RWPE1 (cell line): ENCODE measurements at regions not wholly inside any gene's neighbourhood (a gene's known extent, or its start where the extent isn't known, plus 50 kb on each side); places are given as distances from the start of the nearest gene placed in this dataset.
A peak's percentile ranks its signal among the peaks of the same experiment; 100 is the strongest.

Source experiments
- CTCF ChIA-PET: fragments of 350-600 bp; sonication (Branson Sonifier 250); formaldehyde crosslinking; extraction: SDS; loops from one replicate; lab custom pipeline; 2021; lab: Yijun Ruan, JAX
- POLR2A ChIA-PET: fragments of 400-600 bp; formaldehyde crosslinking; extraction: SDS; loops from one replicate; lab custom pipeline; 2020; ENCODE audit warnings: antibody characterized with exemption; ENCODE audit not compliant: low non-redundant PET; lab: Yijun Ruan, JAX
- DNase-seq: peaks from one replicate; pipeline ENCODE4 v3.0.0; 2012; ENCODE audit warnings: low spot score
- H3K27ac ChIP-seq: fragments of 450-650 bp; 2 replicates; pipeline ENCODE4 v1.5.1; 2017
- TF ChIP-seq, protein P1 (sequence below): fragments of 450-650 bp; conservative IDR thresholded peaks from 2 replicates; pipeline ENCODE4 v1.5.1; 2017; ENCODE audit warnings: low read depth, mild to moderate bottlenecking

DNA sequence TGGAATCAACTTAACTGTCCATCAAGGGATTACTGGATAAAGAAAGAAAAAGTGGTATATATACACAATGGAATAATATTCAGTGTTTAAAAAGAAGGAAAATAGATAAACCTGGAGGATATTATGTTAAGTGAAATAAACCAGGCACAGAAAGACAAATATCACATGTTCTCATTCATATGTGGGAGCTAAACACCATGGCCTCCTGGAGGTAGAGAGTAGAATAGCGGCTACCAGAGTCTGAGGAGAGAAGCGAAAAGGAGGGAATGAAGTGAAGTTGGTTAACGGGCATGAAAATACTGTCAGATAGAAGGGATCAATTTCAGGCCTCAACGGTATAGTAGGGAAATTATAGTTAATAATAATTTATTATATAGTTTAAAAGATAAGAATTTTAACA is 147.5 kb upstream of the OBI1 start:
- ChIA-PET POLR2A (no interaction called here), CTCF (interaction anchor here (0.6 kb wide), 1 partner anchor 1452 kb away, joined by 3 read pairs; no protein-coding TSS in a partner anchor)
- no peak for DNase-seq
- H3K27ac ChIP-seq, result no peak overlapping the region
- TF ChIP-seq, protein P1, sequence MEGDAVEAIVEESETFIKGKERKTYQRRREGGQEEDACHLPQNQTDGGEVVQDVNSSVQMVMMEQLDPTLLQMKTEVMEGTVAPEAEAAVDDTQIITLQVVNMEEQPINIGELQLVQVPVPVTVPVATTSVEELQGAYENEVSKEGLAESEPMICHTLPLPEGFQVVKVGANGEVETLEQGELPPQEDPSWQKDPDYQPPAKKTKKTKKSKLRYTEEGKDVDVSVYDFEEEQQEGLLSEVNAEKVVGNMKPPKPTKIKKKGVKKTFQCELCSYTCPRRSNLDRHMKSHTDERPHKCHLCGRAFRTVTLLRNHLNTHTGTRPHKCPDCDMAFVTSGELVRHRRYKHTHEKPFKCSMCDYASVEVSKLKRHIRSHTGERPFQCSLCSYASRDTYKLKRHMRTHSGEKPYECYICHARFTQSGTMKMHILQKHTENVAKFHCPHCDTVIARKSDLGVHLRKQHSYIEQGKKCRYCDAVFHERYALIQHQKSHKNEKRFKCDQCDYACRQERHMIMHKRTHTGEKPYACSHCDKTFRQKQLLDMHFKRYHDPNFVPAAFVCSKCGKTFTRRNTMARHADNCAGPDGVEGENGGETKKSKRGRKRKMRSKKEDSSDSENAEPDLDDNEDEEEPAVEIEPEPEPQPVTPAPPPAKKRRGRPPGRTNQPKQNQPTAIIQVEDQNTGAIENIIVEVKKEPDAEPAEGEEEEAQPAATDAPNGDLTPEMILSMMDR, result peak; percentile 23

DNA sequence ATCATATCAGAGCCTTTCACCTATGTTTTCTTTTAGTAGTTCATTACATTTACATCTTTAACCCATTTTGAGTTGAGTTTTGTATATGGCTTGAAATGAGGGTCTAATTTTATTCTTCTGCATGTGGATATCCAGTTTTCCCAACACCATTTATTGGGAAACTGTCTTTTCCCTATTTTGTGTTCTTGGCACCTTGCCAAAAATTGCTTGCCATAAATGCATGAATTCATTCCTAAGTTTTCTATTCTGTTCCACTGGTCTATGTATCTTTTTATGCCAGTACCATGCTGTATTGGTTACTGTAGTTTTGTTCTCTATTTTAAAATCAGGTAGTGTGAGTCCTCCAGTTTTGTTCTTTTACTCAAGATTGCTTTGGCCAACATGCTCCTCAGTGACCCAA is 144.0 kb upstream of the OBI1 start:
- ChIA-PET CTCF (interaction anchor here (0.5 kb wide), 1 partner anchor 562 kb away, joined by 3 read pairs; no protein-coding TSS in a partner anchor), POLR2A (no interaction called here)
- no peak overlapping the region for H3K27ac ChIP-seq
- TF ChIP-seq, protein P1, result no peak
- DNase-seq, result no peak

DNA sequence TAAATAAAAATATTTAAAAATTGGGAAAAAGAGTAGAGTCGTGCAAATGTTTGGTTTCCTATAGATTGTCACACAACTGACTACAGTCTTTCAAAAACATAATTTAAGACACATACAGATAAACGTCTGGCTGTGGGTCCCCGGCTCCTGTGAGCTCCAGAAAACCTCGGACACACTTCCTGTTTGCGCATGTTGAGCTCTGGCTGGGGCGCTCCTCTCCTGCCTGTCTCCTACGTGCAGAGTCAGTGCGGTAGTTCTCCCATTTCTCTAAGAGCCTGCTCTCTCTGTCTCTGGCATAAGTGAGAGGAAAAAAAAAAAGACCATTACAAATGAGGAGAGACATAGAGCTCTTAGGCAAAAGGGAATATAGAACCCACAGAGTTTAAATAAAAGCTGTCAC is 128.2 kb upstream of the OBI1 start:
- TF ChIP-seq, protein P1, result no peak
- POLR2A ChIA-PET, result no interaction called here
- no peak for DNase-seq
- H3K27ac ChIP-seq, result no peak overlapping the region
- CTCF ChIA-PET, result no interaction called here

DNA sequence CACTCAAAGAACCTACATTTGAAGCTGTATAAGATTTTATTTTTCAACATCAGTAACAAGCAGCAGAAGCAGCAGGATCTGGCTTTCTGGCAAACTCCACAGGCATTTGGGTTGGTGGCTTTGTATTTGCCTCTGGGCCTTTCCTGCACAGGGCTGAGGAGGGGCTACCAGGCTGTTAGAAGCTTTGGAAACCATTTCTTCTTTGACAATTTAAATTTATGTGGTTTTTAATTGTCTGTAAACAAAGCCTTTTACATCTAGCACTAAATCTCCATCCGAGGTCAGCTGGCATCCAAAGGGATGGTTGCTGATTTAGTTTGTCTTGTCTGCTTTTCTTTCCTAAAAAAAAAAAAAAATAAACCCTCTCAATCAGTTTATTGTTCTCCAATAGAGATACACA is 127.5 kb upstream of the OBI1 start:
- H3K27ac ChIP-seq, result no peak overlapping the region
- no peak for DNase-seq
- TF ChIP-seq, protein P1, result no peak
- ChIA-PET POLR2A (no interaction called here), CTCF (interaction anchor here (0.5 kb wide), 1 partner anchor 1003 kb away, joined by 3 read pairs; no protein-coding TSS in a partner anchor)

DNA sequence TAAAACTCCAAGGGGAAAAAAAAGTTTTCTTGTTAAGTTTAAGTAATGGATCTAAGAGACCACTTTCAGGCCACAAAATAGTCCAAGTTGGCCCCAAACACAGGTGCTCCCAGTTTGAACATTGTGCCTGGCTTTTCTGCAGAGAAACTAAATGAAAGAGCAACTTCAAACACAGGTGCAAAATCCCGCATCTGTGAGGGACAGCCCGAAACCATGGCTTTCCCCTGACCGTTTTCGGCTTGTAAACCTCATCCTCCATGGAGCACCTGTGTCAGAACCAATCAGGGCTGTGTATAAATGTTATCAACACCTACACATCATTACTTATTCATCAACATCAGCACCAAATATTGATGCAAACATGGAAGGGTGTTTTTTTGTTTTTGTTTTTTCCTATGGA is 126.8 kb upstream of the OBI1 start:
- no peak overlapping the region for H3K27ac ChIP-seq
- ChIA-PET POLR2A (no interaction called here), CTCF (no interaction called here)
- DNase-seq, result no peak
- TF ChIP-seq, protein P1, result no peak

DNA sequence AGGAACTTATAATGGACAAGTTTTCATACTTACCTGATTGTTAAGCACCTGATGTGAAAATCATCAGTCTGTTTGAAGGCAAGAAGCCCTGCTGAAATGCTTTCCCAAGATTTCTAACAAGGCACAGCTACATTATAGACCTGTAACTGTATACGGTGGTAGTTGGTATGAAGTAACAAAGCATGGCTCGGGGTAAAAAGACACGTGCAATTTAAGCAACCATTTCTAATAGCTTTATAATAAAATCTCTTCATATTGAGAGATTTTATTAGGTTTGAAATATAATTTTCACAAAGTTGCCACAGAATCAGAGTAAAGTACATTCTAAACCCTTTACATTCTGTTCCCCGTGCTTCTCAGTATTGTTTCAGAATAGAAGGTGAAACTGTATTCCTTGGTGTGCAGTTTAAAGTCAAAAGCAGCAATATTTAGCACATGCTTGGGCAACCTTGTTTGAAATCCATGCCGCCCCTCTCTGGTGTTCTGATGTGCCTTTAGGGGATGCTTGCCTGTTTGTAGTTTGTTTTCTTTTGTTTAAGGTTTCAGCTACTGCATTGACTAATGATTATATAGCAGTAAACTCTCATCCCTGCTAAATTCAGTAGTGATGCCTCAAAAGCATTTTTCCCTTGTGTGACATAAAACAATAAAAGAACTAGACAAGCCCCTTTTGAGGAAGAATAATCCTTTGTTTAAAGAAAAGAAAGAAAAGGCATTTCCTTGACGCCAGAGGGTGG is 125.2 kb upstream of the OBI1 start:
- POLR2A ChIA-PET, result no interaction called here
- TF ChIP-seq, protein P1, result no peak
- no peak overlapping the region for H3K27ac ChIP-seq
- CTCF ChIA-PET, result no interaction called here
- no peak for DNase-seq
